Skeletal muscle tissue (tissue), 3 donors: ENCODE measurements at regions not wholly inside any gene's neighbourhood (a gene's known extent, or its start where the extent isn't known, plus 50 kb on each side); places are given as distances from the start of the nearest gene placed in this dataset.

ENCODE experiments used
- H3K27ac ChIP-seq: one replicate; pipeline ENCODE4 v1.7.0; 2013; ENCODE audit warnings: mild to moderate bottlenecking, low read depth, low read length, inconsistent platforms
- H3K27me3 ChIP-seq, 3 donors: one replicate each; pipeline ENCODE4 v1.7.0; 2013; ENCODE audit warnings: low read length in 3 of 3; ENCODE audit not compliant: control insufficient read depth in 3 of 3, insufficient read depth in 3 of 3
- H3K36me3 ChIP-seq, 3 donors: one replicate each; pipeline ENCODE4 v1.7.0; 2013; ENCODE audit warnings: low read length in 3 of 3; ENCODE audit not compliant: control insufficient read depth in 3 of 3, insufficient read depth in 3 of 3
- H3K4me1 ChIP-seq, 3 donors: one replicate each; pipeline ENCODE4 v1.7.0; 2013; ENCODE audit warnings: low read length in 3 of 3, mild to moderate bottlenecking in 3 of 3; ENCODE audit not compliant: control insufficient read depth in 3 of 3, insufficient read depth in 3 of 3
- H3K4me3 ChIP-seq, 3 donors: one replicate each; pipeline ENCODE4 v1.7.0; 2013; ENCODE audit warnings: low read length in 3 of 3
- H3K9ac ChIP-seq, 3 donors: one replicate each; pipeline ENCODE4 v1.7.0; 2013; ENCODE audit warnings: low read length in 3 of 3, mild to moderate bottlenecking in 3 of 3, moderate library complexity in 2 of 3, low read depth in 1 of 3
- H3K9me3 ChIP-seq, 3 donors: one replicate each; pipeline ENCODE4 v1.7.0; 2013; ENCODE audit warnings: low read length in 3 of 3; ENCODE audit not compliant: control insufficient read depth in 3 of 3
- donor health status: Osteomylitis.

GRCh38 chr5:175765858-175766257 is 105.5 kb upstream of the CPLX2 start:
- Histone ChIP-seq H3K9ac (no peak overlapping the region), H3K27me3 (peaks cover 7 to 10% (median 9%) of the 10 kb centered on the region in 3 donors), H3K9me3 (no peaks in the 10 kb centered on the region), H3K36me3 (no peaks in the 10 kb centered on the region), H3K27ac (no peak overlapping the region), H3K4me1 (no peaks in the 10 kb centered on the region), H3K4me3 (no peak overlapping the region)

GRCh38 chr5:175766963-175767362 is 104.4 kb upstream of the CPLX2 start:
- no peaks in the 10 kb centered on the region for H3K4me1 ChIP-seq
- H3K9me3 ChIP-seq = no peaks in the 10 kb centered on the region
- H3K27ac ChIP-seq = no peak overlapping the region
- no peak overlapping the region for H3K9ac ChIP-seq
- no peaks in the 10 kb centered on the region for H3K36me3 ChIP-seq
- no peak overlapping the region for H3K4me3 ChIP-seq
- H3K27me3 ChIP-seq = peaks cover 12 to 21% (median 15%) of the 10 kb centered on the region in 3 donors

GRCh38 chr5:175772747-175773533 is 98.4 kb upstream of the CPLX2 start:
- Histone ChIP-seq H3K4me3 (no peak overlapping the region), H3K9ac (no peak overlapping the region), H3K27ac (no peak overlapping the region), H3K4me1 (no peaks in the 10 kb centered on the region), H3K9me3 (no peaks in the 10 kb centered on the region), H3K27me3 (peaks cover 42 to 51% (median 47%) of the 10 kb centered on the region in 3 donors), H3K36me3 (no peaks in the 10 kb centered on the region)

GRCh38 chr5:175773534-175774070 is 97.8 kb upstream of the CPLX2 start:
- no peaks in the 10 kb centered on the region for H3K9me3 ChIP-seq
- H3K9ac ChIP-seq = no peak overlapping the region
- no peak overlapping the region for H3K27ac ChIP-seq
- H3K4me3 ChIP-seq = no peak overlapping the region
- no peaks in the 10 kb centered on the region for H3K36me3 ChIP-seq
- no peaks in the 10 kb centered on the region for H3K4me1 ChIP-seq
- H3K27me3 ChIP-seq = peaks cover 42 to 51% (median 47%) of the 10 kb centered on the region in 3 donors

- Histone ChIP-seq H3K9me3 (no peaks in the 10 kb centered on the region), H3K27me3 (peaks cover 40 to 47% (median 46%) of the 10 kb centered on the region in 3 donors), H3K36me3 (no peaks in the 10 kb centered on the region), H3K27ac (no peak overlapping the region), H3K4me1 (no peaks in the 10 kb centered on the region), H3K4me3 (no peak overlapping the region), H3K9ac (no peak overlapping the region)
Observed at GRCh38 chr5:175775416-175775815, 96.0 kb upstream of the CPLX2 start.

DNA sequence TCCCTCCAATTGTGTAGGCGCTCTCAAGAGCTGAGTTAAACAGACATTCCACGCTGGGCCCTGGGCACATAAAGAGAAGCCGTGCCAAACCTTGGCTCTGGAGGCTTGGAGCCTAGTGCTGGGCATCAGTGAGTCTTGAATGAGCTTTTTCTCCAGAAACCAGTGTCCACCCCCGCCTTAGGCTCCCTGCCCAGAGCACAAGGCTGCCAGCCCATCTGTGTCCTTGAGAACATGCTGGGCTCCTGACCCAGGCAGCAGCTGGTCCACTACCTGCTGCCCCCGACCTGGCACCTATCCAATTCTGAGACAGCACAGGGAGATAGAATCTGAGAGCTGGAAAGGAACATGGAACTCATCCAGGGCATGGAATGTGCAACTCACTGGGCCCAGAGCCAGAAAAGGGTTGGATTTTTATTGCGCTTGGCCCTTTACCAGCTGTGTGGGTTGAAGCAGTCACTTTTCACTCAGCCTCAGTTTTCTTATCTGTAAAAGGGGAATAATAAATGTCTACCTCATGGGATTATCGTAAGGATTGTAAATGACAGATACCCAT is 92.4 kb upstream of the CPLX2 start:
- H3K4me3 ChIP-seq = no peak overlapping the region

GRCh38 chr5:175783739-175784138 is 87.6 kb upstream of the CPLX2 start:
- no peak overlapping the region for H3K4me3 ChIP-seq
- peaks cover 0 to 13% (median 4%) of the 10 kb centered on the region in 3 donors for H3K27me3 ChIP-seq

More for the DNA sequence above, 92.4 kb upstream of the CPLX2 start:
- no peaks in the 10 kb centered on the region for H3K4me1 ChIP-seq
- no peak overlapping the region for H3K27ac ChIP-seq
- H3K36me3 ChIP-seq = no peaks in the 10 kb centered on the region
- H3K27me3 ChIP-seq = peaks cover 10 to 11% (median 11%) of the 10 kb centered on the region in 3 donors
- no peaks in the 10 kb centered on the region for H3K9me3 ChIP-seq
- H3K9ac ChIP-seq = no peak overlapping the region

GRCh38 chr5:175784230-175784629 is 87.1 kb upstream of the CPLX2 start:
- Histone ChIP-seq H3K4me3 (no peak overlapping the region), H3K9ac (no peak overlapping the region), H3K9me3 (no peaks in the 10 kb centered on the region), H3K27me3 (peaks cover 0 to 13% (median 4%) of the 10 kb centered on the region in 3 donors), H3K4me1 (no peaks in the 10 kb centered on the region), H3K36me3 (no peaks in the 10 kb centered on the region), H3K27ac (no peak overlapping the region)

More at GRCh38 chr5:175783739-175784138, 87.6 kb upstream of the CPLX2 start:
- Histone ChIP-seq H3K4me1 (no peaks in the 10 kb centered on the region), H3K9me3 (no peaks in the 10 kb centered on the region), H3K9ac (no peak overlapping the region), H3K27ac (no peak overlapping the region), H3K36me3 (no peaks in the 10 kb centered on the region)

- H3K4me3 ChIP-seq = no peak overlapping the region
- no peaks in the 10 kb centered on the region for H3K4me1 ChIP-seq
- no peaks in the 10 kb centered on the region for H3K36me3 ChIP-seq
- H3K9ac ChIP-seq = no peak overlapping the region
- H3K27ac ChIP-seq = no peak overlapping the region
- no peaks in the 10 kb centered on the region for H3K9me3 ChIP-seq
- peaks cover 0 to 13% (median 5%) of the 10 kb centered on the region in 3 donors for H3K27me3 ChIP-seq
Observed at GRCh38 chr5:175785681-175786080, 85.7 kb upstream of the CPLX2 start.

GRCh38 chr5:175788155-175788787 is 83.1 kb upstream of the CPLX2 start:
- Histone ChIP-seq H3K27ac (no peak overlapping the region), H3K27me3 (peaks cover 0 to 15% (median 9%) of the 10 kb centered on the region in 3 donors), H3K36me3 (no peaks in the 10 kb centered on the region), H3K4me3 (no peak overlapping the region), H3K9me3 (no peaks in the 10 kb centered on the region), H3K4me1 (no peaks in the 10 kb centered on the region), H3K9ac (no peak overlapping the region)
